Left renal pelvis (tissue), 4 donors: ENCODE measurements at regions not wholly inside any gene's neighbourhood (a gene's known extent, or its start where the extent isn't known, plus 50 kb on each side); places are given as distances from the start of the nearest gene placed in this dataset.

ENCODE experiments used
- DNase-seq, 4 donors: peaks; one replicate each; pipeline ENCODE4 v3.0.0-alpha.2; 2013; ENCODE audit warnings: low read depth in 4 of 4, low spot score in 3 of 4

DNA sequence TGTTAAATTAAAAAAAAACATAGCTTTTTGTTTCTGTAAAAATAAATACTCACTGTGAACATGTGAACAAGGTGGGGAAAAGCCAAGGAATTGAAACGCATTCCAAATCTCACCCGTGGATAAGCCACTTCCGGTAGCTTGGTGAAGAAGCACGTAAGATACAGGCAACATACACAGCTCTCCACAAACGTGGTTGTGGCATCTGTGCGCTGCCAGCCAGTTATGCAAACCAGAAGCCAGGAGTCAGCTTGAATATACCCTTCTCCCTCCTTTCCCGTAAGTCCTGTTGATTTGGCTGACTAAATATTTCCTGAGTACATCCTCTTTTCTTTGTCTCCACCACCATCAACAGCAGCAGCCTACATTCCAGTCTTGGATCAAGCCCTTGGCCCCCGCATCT, 486.2 kb downstream of the VRK1 start:
- DNase-seq: no peak

DNA sequence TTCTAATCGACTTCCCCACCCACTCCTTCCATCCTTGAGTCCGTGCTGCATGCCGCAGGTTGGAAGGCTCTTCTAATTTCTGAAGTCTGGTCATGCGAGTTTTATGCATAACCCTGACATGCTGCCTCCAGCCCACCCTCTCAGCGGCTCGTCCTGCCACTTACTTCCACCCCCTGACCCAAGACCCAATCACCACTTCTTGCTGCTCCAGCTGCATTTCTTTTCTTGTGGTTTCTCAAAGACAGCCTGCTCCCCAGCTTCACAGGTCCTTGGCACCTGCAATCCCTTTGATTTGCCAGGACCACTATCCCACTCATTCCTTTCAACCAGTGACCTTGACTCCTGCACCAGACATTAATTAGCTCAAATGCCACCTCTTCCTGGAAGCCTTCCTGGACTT, 486.7 kb downstream of the VRK1 start:
- no peak for DNase-seq

DNA sequence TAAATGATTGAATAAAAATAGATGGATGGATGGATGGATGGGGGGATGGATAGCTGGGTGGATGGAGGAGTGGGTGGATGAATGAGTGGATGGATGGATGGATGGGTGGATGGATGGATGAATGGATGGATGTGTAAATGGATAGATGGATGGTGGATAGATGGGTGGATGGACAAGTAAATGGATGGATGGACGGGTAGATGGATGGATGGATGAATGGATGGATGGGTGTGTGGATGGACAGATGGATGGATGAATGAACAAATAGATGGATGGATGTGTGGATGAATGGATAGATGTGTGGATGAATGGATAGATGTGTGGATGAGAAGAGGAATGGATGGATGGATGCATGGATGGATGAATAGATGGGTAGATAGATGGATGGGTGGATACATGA, 490.8 kb downstream of the VRK1 start:
- no peak for DNase-seq

DNA sequence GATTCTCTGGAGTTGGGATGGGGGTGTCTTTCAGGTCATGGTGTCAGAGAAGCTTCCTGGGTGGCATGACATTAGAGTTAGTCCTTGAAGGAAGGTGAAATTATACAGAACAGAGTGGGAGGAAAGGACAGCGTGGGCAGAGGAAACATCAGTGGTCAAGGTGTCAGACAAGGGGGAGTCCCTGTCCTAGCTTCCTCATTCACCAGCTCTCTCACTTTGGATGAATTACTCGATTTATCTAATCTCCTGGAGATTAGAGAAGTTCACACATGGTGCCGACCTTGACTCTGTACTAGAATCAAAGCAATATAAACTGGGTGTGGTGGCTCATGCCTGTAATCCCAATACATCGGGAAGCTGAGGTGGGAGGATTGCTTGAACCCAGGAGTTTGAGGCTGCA, 492.9 kb downstream of the VRK1 start:
- DNase-seq: no peak

DNA sequence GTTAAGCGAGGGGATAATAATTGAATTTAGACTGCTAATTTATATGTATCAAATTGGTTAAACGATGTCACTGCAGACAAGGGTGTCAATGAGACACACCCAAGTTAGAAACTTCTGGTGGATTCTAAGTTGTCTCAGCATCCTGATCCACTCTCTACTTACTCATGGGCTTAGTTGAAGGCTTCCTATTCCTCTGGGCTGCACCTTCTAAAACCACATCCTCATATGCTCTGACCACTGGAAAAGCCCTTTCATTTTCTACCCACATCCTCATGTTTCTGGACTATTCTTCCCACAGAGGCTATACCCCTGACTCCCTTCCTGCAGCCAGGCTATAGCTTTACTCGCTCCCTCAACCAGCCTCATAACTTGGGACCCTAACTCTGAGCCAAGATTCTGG, 493.8 kb downstream of the VRK1 start:
- DNase-seq: no peak

DNA sequence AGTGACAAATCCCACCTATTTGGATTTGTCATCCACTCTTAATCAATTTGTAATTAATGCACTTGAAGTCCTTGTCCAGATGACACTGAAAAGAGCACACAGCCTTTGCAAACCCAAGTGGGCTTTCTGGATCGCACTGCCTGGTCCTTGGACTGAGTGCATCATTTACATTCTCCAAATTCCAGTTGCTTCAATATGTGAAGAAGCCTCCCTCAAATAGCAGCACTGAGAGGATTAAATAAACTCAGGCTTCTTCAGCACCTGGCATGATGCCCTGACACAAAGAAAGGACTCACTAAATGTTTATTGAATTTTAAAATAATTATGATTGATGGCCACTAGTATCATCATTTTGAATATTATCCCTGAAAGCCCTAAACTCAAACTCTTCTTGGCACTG, 496.5 kb downstream of the VRK1 start:
- DNase-seq: no peak

DNA sequence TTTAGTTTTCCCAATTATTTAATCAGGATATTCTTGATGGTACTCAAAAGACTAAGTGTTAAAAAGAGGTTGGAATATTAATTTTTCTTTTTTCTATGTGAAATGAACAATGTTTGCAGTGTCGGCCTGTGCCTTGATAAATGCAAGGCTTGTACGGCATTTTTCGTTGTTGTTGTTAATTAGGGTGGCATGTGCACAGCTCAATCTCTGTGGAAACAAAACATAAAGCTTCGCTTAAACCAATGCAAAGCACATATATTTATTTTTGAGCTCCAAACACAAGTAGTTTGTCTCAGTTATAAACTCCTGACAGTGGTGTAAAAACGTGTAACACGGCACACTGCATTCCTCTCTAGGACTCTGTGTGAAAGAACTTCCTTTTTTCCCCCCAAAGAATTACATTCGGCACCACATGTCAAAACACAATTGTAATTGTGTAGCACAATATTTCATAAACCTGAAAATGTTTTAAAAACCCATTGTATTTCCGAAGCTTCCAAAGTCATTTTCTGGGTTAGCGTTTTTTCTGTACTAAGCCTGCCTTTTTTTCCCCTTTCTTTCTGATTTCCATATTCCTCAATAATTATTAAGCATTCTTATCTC, 498.0 kb downstream of the VRK1 start:
- no peak for DNase-seq

DNA sequence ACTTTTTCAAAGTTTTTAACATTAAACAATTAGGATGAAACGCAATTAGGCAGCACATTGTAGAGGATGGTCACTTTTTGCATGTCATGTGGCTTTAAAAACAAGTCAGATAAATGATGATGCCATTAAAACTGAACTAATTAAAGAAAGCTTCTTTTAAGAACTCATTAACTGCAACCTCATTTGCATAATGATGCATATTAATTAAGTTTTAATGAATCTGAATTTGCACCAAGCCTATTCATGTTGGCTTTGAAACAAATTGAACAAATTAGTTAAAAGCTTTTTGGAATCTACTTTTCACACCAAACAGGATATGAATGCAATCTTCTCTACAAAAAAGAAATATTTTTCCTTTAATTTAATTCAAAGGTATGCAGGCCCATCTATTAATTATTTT, 499.0 kb downstream of the VRK1 start:
- no peak for DNase-seq

DNA sequence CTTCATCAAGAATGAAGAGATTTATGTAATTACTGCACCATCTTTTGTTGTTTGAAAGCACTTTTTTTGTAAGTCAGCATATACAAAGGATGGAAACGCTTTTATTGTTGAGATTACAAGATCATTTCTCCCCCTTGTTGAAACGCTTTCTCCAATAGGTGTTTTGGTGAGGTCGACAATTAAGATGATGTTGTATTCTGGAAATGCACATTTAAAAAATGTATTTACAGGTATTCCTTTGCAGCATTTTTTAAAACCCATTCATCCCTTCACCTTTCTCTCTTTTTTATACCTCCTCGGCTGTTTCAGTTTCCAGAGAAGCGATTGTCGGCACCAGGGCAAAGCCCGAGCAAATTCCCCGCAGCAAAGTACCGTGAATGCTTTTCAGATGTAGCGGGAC, 499.9 kb downstream of the VRK1 start:
- no peak for DNase-seq

DNA sequence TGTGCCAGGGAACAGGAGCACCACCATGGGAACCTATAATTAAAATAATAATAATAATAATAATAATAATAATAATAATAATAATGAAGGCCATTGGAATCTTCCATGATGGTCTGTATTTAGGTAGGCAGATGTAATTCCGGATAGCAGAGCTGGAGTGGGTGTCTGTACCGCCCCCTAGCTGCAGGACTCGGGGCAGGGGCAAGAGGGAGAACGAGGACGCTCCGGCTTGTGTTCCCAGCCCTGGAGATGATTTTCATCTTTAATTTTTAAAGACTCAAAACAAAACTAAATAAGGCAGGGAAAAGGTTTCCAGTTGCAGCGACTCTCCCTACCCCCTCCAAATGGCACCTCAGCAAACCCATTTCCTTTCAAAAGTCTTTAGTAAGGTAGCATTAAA, 501.1 kb downstream of the VRK1 start:
- DNase-seq: no peak

DNA sequence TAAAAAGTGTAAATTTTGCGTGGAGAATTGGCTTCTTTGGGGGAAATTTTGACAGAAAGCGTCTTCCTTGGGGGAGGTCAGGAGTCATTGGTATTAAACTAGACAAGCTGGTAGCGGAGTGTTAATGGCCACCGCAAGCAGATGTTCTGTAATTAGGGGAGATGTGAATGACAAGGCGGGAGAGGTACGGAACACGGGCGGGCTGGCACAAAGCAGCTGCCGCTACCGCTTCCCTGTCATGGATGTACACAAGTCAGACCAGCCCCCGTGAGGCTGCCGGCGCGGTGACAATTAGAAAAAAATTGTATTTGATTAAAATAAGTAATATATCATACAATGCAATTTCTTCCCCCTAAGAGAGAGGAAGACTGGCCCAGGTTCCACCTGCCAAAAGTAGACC, 501.6 kb downstream of the VRK1 start:
- no peak for DNase-seq

DNA sequence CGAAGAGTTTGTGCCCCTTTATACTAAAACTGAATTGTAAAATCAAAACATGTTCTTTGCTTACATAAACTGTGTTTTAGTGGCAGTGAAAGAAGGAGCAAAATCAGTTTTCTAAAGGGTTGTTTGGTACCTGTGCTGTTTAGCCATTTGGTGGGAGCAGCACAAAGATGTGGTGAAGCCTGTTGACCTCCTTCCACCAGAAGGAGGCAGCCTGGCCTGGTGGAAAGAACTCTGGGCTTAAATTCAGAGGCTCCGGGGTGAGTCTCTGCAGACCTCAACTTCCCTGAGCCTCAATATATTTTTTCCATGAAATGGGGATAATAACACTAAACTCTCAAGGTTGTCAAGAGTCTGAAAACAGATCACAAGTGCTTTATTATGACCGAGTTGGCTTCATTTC, 502.5 kb downstream of the VRK1 start:
- DNase-seq: no peak

DNA sequence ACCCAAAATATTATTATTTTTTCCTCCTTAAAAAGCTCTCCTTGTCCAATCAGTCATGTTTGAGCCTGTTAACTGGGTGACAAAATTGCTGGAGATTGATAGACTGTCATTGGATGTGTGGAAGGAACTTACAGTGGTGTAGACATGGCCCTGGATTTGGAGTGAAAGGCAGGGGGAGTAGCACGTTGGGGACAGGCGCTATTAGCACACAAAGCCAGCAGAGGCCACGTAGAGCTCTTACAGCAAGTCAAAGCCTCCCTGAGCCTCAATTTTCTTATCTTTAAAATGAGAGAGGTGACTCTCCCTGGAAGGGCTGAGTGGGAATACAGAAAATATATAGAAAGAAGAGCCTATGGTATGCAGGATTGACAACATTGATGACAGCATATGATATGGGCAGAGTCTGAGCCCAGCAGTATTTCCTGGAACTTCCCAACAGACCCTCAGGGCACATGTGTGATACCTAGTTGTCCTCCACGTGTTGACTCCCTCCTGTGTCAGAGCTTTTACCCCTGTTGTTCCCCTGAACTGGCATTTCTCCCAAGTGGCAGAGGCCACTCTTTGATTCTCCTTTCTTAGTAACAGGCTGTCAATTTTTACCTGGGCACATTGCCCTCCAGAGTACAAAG, 504.9 kb downstream of the VRK1 start:
- no peak for DNase-seq

DNA sequence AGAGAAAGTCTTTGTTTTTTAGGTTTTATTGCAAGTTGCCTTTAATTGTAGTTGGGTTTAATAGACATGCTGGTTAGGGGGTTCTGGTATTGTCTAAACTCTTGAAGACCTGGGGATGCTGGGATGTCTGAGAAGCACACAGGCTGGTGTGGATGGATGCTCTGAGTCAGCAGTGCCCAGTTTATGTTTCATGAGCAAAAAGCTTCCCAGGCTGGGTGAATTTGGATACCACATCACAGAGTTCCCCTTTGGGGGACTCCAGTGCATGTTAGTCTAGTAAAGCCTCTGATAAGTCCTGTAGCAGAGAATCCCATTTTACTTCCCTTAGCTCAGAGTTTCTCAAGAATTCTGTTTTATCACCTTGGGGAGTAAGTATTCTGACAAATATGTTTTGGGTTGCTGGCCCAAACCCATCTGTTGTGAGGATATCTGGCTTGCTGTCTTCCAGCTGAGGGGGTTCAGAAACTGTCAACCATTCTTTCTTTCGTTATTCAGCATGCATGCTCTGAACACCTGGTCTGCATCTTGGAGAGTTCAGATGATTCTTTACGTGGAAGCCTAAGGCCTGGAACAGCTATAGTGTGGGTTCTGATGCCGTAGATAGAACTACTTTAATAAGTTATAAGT, 509.1 kb downstream of the VRK1 start:
- DNase-seq: no peak

DNA sequence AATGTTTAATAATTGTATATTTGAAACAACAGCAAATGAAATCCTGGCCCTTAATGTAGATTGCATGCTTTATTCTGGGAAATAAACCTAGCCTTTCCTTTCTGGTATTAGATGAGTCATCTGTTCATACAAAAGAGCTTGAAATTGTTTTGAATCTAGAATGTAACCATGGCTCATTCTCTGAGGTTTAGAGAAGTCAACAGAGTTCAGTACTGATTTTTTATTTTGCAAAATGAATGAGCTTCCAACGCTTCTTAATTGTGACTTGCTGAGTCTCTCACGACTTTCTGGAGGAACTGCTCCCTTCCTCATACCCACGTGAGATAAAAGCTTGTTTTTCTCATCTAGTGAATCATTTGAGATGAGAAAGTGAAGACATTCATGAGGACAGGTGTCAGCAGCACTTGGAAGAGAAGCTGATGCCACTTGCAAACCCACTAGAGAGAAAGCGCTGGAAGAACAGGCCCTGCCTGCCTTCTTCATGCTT, 509.6 kb downstream of the VRK1 start:
- DNase-seq: no peak

DNA sequence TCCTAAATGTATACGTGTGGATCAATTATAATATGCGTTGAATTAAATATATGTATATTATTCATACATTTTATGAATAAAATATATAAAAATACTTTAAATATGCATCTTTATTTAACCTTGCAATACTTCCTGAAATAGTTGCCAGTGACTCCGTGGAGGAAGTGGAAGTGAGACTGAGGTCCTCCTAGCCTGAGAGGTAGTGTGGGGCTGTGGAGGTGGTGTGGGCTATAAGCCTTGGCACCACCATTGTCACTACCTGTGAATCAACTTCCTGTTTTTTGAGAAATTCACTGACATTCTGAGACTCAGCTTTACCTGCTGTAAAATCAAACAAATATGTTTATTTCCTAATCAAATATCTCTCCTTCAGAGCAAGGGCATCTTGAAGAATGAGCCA, 514.2 kb downstream of the VRK1 start:
- DNase-seq: no peak

DNA sequence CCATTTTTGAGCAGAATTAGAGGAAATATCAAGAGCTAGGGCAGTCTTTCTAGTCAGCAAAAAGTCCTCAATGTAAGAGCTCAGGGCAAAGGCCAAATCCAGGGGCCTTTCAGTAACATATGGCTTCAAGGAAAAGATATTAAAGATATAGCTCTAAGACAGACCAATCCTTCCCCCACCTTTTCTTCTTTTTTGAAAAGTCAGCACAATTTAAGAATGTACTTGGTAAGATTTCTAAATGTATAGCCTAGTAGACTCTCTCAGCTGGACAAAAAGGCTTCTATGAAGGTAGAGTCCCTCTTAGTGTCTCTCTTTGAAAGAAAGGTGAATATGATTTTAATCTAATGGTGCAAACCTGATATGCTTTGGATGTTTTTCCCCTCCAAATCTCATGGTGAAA, 515.7 kb downstream of the VRK1 start:
- no peak for DNase-seq

DNA sequence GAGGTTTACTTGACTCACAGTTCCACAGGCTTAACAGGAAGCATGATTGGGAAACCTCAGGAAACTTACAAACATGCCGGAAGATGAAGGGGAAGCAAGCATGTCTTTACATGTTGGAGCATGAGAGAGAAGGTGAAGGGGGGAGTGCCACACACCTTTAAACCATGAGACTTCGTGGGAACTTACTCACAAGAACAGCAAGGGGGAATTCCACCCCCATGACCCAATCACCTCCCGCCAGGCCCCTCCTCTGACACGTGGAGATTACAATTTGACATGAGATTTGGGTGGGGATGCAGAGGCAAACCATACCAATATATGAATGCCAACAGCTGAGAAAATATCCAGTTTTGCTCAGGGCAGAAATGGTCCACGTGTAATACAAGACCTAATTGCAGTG, 518.6 kb downstream of the VRK1 start:
- no peak for DNase-seq

DNA sequence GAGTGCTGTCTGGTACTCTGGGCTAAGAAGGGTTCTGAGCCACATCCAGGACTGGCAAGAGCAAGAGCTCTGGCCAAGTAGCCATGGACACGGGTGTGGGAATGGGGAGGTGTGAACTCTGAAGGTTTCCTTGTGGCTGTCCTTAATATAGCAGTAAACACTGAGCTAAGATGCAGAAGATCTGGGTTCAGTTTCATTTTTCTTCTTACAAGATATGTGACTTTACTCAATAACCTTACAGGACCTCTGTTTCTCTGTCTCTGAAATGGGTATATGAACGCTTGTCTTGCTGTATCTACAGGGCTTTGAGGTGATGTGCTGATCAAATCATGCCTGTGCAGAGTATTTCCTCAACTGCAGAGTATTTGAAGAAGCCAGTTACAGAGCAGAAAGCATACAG, 521.2 kb downstream of the VRK1 start:
- no peak for DNase-seq

DNA sequence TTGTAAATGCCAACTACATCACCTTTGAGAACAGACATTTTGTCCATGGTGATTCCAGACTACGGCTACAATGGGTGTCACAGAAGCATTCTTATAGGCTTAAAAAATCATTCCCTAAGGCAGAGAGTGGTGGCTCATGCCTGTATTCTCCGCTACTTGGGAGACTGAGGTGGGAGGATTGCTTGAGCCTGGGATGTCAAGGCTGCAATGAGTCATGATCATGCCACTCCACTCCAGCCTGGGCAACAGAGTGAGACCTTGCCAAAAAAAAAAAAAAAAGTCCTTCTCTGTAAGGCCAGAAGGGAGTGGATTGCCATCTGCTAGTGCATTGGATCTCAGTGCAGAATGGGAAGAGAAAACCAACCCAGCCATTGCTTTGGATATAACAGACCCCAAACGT, 522.5 kb downstream of the VRK1 start:
- no peak for DNase-seq

DNA sequence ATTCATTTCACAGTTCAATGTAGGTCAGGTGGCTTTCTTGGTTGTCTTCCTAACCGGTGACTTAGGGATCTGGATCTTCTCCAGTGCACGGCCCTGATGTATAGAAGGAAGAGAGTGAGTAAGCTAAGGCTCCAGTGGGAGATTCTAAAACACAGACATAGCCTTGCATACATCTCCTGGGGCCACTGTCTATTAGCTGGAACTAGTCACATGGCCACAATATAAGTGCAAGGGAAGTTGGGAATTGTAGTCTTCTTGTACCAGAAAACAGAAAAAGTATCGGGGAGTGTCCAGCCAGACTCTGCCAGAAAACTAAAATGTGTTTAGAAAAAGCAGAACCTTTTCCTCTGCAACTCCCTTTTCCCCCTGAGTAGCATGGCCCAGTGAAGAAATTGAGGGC, 531.6 kb downstream of the VRK1 start:
- no peak for DNase-seq

DNA sequence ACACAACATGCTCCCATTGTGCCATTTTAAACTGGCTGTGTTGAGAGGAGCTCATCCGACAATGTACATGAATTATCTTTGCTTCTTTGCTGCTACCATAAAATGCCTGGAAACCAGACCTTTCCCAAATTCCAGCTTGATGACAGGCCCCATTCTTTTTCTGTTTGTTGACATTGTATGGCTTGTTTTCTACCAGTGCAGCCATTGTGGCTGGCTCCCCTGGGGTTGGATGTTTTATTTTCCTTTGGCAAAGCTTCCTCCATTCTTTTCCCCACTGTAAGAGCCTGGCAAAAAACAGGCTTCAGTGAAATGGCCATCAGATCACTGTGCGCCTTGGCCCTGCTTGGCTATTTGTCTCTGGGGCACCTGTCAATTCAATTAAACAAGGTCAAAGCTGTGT, 532.5 kb downstream of the VRK1 start:
- DNase-seq: no peak

DNA sequence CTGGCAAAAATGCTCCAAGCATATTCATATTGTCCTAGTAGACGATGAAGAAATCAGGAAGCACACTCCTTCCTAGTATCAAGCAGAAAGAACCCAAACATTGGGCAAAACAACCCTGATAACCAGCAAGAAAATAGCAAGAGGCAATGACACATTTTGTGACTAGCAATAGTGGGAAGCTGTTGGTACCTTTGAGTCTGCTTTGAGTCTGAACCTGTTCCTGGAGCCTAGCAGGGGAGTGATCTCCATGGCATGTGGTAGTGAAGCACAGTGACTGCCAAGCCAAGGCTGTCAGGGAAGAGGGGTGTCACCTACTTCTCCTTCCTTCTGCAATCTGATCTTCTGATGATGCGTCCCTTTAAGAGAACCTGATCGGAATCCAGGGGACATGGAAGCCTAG, 533.9 kb downstream of the VRK1 start:
- no peak for DNase-seq
